Erythroblast (primary cell): ENCODE measurements at regions not wholly inside any gene's neighbourhood (a gene's known extent, or its start where the extent isn't known, plus 50 kb on each side); places are given as distances from the start of the nearest gene placed in this dataset.

ENCODE experiments used
- GATA1 ChIP-seq: IDR thresholded peaks from 2 replicates; pipeline ENCODE4 v1.6.1; 2011; ENCODE audit warnings: low read depth, mild to moderate bottlenecking, control low read depth, low read length, moderate library complexity
- POLR2A ChIP-seq: IDR thresholded peaks from 2 replicates; pipeline ENCODE4 v1.6.1; 2011; ENCODE audit warnings: mild to moderate bottlenecking, low read length

- TF ChIP-seq POLR2A: no peak
- no peak for TF ChIP-seq GATA1
Observed at GRCh38 chr3:144363856-144364255, 392.2 kb downstream of the DIPK2A start.
